Loucy (cell line): ENCODE measurements at regions not wholly inside any gene's neighbourhood (a gene's known extent, or its start where the extent isn't known, plus 50 kb on each side); places are given as distances from the start of the nearest gene placed in this dataset.

ENCODE experiments used
- EZH2phosphoT487 ChIP-seq: fragments of 200-600 bp; IDR thresholded peaks from 2 replicates; pipeline ENCODE4 v1.6.1; 2018; ENCODE audit warnings: antibody characterized with exemption, mild to moderate bottlenecking, moderate library complexity, borderline replicate concordance
- TF ChIP-seq, protein P1 (sequence below): fragments of 200-600 bp; sonication (generic); conservative IDR thresholded peaks from 2 replicates; pipeline ENCODE4 v1.5.1; 2014; ENCODE audit warnings: mild to moderate bottlenecking, antibody characterized with exemption, low read length

DNA sequence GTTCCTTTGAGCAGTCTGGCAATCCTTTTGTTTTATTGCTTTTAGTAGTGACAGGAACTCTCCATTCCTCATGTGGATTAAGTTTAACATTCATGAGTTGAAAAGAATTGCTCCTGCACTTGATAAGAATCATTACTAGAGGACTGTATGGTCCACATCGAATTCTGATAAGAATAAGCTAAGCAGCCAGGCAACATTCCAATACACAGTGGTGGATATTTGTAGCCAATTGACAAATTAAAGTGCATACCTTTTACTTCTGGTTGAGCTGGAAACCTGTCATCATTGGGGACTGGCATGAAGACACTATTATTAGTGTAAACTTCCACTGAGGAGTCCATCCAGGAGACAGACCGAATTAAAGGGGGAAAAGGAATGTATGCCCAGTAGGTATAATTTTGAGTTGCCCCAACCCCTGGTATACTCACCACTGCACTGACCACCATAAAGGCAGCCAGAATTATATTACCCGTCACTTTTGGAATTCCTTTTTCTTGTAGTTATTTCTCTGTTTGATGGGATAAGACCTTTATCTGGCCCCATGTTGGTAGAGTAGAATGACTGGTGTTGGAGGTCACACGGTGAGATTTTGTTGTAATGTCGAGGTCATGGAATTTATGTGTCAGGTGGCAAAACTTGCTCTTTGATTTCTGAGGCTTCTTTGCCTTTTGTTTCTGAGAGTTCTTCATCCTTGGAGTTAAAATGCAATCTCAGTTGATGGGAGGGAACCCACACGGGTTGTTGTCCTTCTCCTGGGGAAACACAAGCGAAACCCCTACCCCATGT is 72.1 kb upstream of the ARL4D start:
- TF ChIP-seq, protein P1, sequence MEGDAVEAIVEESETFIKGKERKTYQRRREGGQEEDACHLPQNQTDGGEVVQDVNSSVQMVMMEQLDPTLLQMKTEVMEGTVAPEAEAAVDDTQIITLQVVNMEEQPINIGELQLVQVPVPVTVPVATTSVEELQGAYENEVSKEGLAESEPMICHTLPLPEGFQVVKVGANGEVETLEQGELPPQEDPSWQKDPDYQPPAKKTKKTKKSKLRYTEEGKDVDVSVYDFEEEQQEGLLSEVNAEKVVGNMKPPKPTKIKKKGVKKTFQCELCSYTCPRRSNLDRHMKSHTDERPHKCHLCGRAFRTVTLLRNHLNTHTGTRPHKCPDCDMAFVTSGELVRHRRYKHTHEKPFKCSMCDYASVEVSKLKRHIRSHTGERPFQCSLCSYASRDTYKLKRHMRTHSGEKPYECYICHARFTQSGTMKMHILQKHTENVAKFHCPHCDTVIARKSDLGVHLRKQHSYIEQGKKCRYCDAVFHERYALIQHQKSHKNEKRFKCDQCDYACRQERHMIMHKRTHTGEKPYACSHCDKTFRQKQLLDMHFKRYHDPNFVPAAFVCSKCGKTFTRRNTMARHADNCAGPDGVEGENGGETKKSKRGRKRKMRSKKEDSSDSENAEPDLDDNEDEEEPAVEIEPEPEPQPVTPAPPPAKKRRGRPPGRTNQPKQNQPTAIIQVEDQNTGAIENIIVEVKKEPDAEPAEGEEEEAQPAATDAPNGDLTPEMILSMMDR, result no peak
- no peak for TF ChIP-seq EZH2phosphoT487
